ENCODE measurements at regions not wholly inside any gene's neighbourhood (a gene's known extent, or its start where the extent isn't known, plus 50 kb on each side); places are given as distances from the start of the nearest gene placed in this dataset.

DNA sequence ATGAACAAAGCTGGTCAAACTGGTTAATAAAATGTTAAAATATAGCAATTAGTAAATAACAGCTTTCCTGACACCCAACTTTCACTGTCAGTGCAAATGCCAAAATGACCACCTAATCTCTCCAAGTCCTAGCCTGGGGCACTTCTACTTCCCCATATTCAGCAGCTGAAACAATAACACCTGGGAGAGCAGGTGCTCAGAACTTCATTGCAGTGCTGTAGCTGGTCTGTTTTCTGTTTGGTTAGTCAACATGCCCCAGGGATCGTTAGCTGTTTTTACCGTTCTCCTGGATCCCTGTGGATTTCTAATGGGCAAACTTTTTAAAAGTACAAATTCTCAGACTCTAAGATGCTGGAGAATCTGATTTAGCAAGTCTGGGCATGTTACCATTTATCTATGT, 759.7 kb downstream of the GALC start:
- TF ChIP-seq, protein P1, sequence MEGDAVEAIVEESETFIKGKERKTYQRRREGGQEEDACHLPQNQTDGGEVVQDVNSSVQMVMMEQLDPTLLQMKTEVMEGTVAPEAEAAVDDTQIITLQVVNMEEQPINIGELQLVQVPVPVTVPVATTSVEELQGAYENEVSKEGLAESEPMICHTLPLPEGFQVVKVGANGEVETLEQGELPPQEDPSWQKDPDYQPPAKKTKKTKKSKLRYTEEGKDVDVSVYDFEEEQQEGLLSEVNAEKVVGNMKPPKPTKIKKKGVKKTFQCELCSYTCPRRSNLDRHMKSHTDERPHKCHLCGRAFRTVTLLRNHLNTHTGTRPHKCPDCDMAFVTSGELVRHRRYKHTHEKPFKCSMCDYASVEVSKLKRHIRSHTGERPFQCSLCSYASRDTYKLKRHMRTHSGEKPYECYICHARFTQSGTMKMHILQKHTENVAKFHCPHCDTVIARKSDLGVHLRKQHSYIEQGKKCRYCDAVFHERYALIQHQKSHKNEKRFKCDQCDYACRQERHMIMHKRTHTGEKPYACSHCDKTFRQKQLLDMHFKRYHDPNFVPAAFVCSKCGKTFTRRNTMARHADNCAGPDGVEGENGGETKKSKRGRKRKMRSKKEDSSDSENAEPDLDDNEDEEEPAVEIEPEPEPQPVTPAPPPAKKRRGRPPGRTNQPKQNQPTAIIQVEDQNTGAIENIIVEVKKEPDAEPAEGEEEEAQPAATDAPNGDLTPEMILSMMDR (conservative IDR thresholded peaks at IDR 0.05; ENCODE audit: low read depth, low read length) = no peak
- no peak for TF ChIP-seq EZH2 (IDR thresholded peaks at IDR 0.05; ENCODE audit: borderline replicate concordance, low read depth, low read length, poor library complexity, severe bottlenecking)
